HCT116 (cell line): ENCODE measurements at regions not wholly inside any gene's neighbourhood (a gene's known extent, or its start where the extent isn't known, plus 50 kb on each side); places are given as distances from the start of the nearest gene placed in this dataset.

ENCODE experiments used
- ATAC-seq: fragments of 200-7000 bp; cut with Tn5 transposase; 2 replicates; pipeline ENCODE4 v1.9.1; 2020; ENCODE audit warnings: mild to moderate bottlenecking, moderate library complexity
- BruUV-seq: library from RNA; stranded (reverse); fragments of 400-500 nt; replicated peaks from 2 replicates; lab custom pipeline; 2021; lab: Mats Ljungman, UMichigan
- CTCF ChIA-PET: fragments of 300-600 bp; sonication (Branson Sonifier 250); formaldehyde crosslinking; loops from one replicate; lab custom pipeline; 2021; ENCODE audit warnings: antibody characterized with exemption; lab: Charles Lee
- POLR2A ChIA-PET: fragments of 300-600, 350-600 bp; sonication (Branson Sonifier 250); formaldehyde crosslinking; loops from one replicate; lab custom pipeline; 2021; ENCODE audit warnings: antibody characterized with exemption; lab: Charles Lee
- RAD21 ChIA-PET, 2 experiments: fragments of 300-600 bp; sonication (Branson Sonifier 250); formaldehyde crosslinking; loops; one replicate each; lab custom pipeline; 2023; ENCODE audit warnings: low total read pairs in 2 of 2; ENCODE audit not compliant: uncharacterized antibody in 2 of 2, unreplicated experiment in 2 of 2, low non-redundant PET in 1 of 2; lab: Charles Lee
- DNase-seq: peaks from one replicate; pipeline ENCODE4 v3.0.0-alpha.2; 2010; ENCODE audit warnings: low read depth, low spot score
- H2AFZ ChIP-seq: fragments of 200-600 bp; shearing (Covaris generic), sonication (generic); 2 replicates; pipeline ENCODE4 v1.6.1; 2017; ENCODE audit warnings: low read depth, mixed run types, mixed read lengths, antibody characterized with exemption, low read length; ENCODE audit not compliant: poor library complexity, severe bottlenecking
- H3K27ac ChIP-seq: 2 replicates; pipeline ENCODE4 v1.5.1; 2012; ENCODE audit warnings: low read depth, low read length
- H3K27me3 ChIP-seq: fragments of 200-600 bp; sonication (generic); 2 replicates; pipeline ENCODE4 v1.6.1; 2016; ENCODE audit warnings: mixed run types, low read length, mixed read lengths; ENCODE audit not compliant: insufficient read depth
- H3K36me3 ChIP-seq, 2 experiments: fragments of 200-500 bp in 1 of 2; fragments of 200-600 bp in 1 of 2; sonication (Bioruptor generic) in 1 of 2; sonication (generic) in 1 of 2; 2 replicates each; pipeline versions ENCODE4 v1.5.1 to v1.6.1; 2014 to 2016; ENCODE audit warnings: low read length in 2 of 2, inconsistent platforms in 1 of 2, mixed read lengths in 1 of 2, mixed run types in 1 of 2; ENCODE audit not compliant: insufficient read depth in 2 of 2, control insufficient read depth in 1 of 2
- H3K4me1 ChIP-seq, 2 experiments: fragments of 200-600 bp in 1 of 2; sonication (generic) in 1 of 2; 2 replicates each; pipeline versions ENCODE4 v1.5.1 to v1.6.1; 2012 to 2017; ENCODE audit warnings: low read length in 2 of 2, inconsistent platforms in 1 of 2, mild to moderate bottlenecking in 1 of 2, mixed read lengths in 1 of 2, mixed run types in 1 of 2, moderate library complexity in 1 of 2; ENCODE audit not compliant: insufficient read depth in 2 of 2, control insufficient read depth in 1 of 2
- H3K4me2 ChIP-seq: fragments of 200-600 bp; sonication (generic); 2 replicates; pipeline ENCODE4 v1.6.1; 2017; ENCODE audit warnings: mixed run types, low read length, mixed read lengths
- H3K4me3 ChIP-seq, 2 experiments: fragments of 200-600 bp in 1 of 2; sonication (generic) in 1 of 2; replicated peaks in 1 of 2; 2 replicates each; pipeline ENCODE4 v1.5.1; 2011 to 2016; ENCODE audit warnings: low read length in 2 of 2, control low read depth in 1 of 2, low read depth in 1 of 2, mild to moderate bottlenecking in 1 of 2, mixed read lengths in 1 of 2, mixed run types in 1 of 2
- H3K79me2 ChIP-seq: fragments of 200-600 bp; sonication (generic); 2 replicates; pipeline ENCODE4 v1.6.1; 2017; ENCODE audit warnings: mild to moderate bottlenecking, mixed run types, low read length, moderate library complexity, mixed read lengths; ENCODE audit not compliant: insufficient read depth
- H3K9ac ChIP-seq: fragments of 200-600 bp; sonication (generic); 2 replicates; pipeline ENCODE4 v1.6.1; 2016; ENCODE audit warnings: low read length, mixed read lengths
- H3K9me2 ChIP-seq: fragments of 200-600 bp; sonication (generic), shearing (Covaris generic); 2 replicates; pipeline ENCODE4 v1.6.1; 2017; ENCODE audit warnings: mixed run types, mild to moderate bottlenecking, moderate library complexity; ENCODE audit not compliant: insufficient read depth
- H3K9me3 ChIP-seq, 2 experiments: fragments of 200-500 bp in 1 of 2; fragments of 200-600 bp in 1 of 2; sonication (Bioruptor generic) in 1 of 2; sonication (generic) in 1 of 2; 2 replicates each; pipeline ENCODE4 v1.6.1; 2014 to 2017; ENCODE audit warnings: low read length in 2 of 2, mixed read lengths in 2 of 2, inconsistent platforms in 1 of 2, low read depth in 1 of 2, mild to moderate bottlenecking in 1 of 2, mixed run types in 1 of 2, moderate library complexity in 1 of 2; ENCODE audit not compliant: control insufficient read depth in 1 of 2, insufficient read depth in 1 of 2
- H4K20me1 ChIP-seq: fragments of 200-600 bp; sonication (generic), shearing (Covaris generic); 2 replicates; pipeline ENCODE4 v1.6.1; 2017; ENCODE audit warnings: mixed run types, mild to moderate bottlenecking, moderate library complexity; ENCODE audit not compliant: insufficient read depth
- CBX3 ChIP-seq: IDR thresholded peaks from 2 replicates; pipeline ENCODE4 v1.6.1; 2012; ENCODE audit warnings: low read depth
- EGR1 ChIP-seq: IDR thresholded peaks from 2 replicates; pipeline ENCODE4 v1.6.1; 2012; ENCODE audit warnings: low read depth
- EZH2 ChIP-seq: fragments of 200-600 bp; sonication (generic); IDR thresholded peaks from 2 replicates; pipeline ENCODE4 v1.6.1; 2017; ENCODE audit warnings: antibody characterized with exemption, mixed run types
- EZH2phosphoT487 ChIP-seq: fragments of 200-600 bp; IDR thresholded peaks from 2 replicates; pipeline ENCODE4 v1.6.1; 2018; ENCODE audit warnings: antibody characterized with exemption, borderline replicate concordance
- POLR2A ChIP-seq: IDR thresholded peaks from 2 replicates; pipeline ENCODE4 v1.7.0; 2011; ENCODE audit warnings: borderline replicate concordance; ENCODE audit not compliant: insufficient read depth, insufficient read length; ENCODE audit errors: extremely low read depth
- SP1 ChIP-seq: IDR thresholded peaks from 2 replicates; pipeline ENCODE4 v1.6.1; 2012; ENCODE audit warnings: low read depth
- TCF7L2 ChIP-seq: IDR thresholded peaks from 2 replicates; pipeline ENCODE4 v1.7.0; 2011; ENCODE audit warnings: borderline replicate concordance, inconsistent platforms; ENCODE audit not compliant: insufficient read depth, insufficient read length; ENCODE audit errors: extremely low read depth
- YY1 ChIP-seq: IDR thresholded peaks from 2 replicates; pipeline ENCODE4 v1.6.1; 2011; ENCODE audit warnings: low read length, low read depth, moderate library complexity, mild to moderate bottlenecking; ENCODE audit not compliant: insufficient replicate concordance; ENCODE audit errors: extremely low read depth
- ZBTB33 ChIP-seq: IDR thresholded peaks from 2 replicates; pipeline ENCODE4 v1.6.1; 2011; ENCODE audit warnings: mild to moderate bottlenecking, low read length, moderate library complexity; ENCODE audit not compliant: insufficient replicate concordance; ENCODE audit errors: extremely low read depth
- intact Hi-C: fragments of 100-400 bp; cut with micrococcal nuclease; formaldehyde crosslinking; loops from 2 replicates; pipeline ENCODE4 v1.10.0; 2022

- no peaks in the 10 kb centered on the region for H4K20me1 ChIP-seq
- no peak overlapping the region for H3K9ac ChIP-seq
- H3K4me1 ChIP-seq = peaks cover 0 to 6% of the 10 kb centered on the region in 2 experiments; a peak in 1 of 4 replicates
- H3K79me2 ChIP-seq = no peaks in the 10 kb centered on the region
- CTCF ChIA-PET = no interaction called here
- no peaks in the 10 kb centered on the region for H3K36me3 ChIP-seq
- intact Hi-C loops = no loop called here
- RAD21 ChIA-PET = no interaction called here
- no peak overlapping the region for H3K27ac ChIP-seq
- H3K9me2 ChIP-seq = no peaks in the 10 kb centered on the region
- peaks cover 34% of the 10 kb centered on the region; the same call in 1 of the 2 replicates for H3K27me3 ChIP-seq
- H3K9me3 ChIP-seq = no peaks in the 10 kb centered on the region
- no peak overlapping the region for H2AFZ ChIP-seq
- DNase-seq (no peak), ATAC-seq (no peak)
- no peak for TF ChIP-seq ZBTB33
- no peak for TF ChIP-seq CBX3
- no TSS peak for BruUV-seq
- H3K4me3 ChIP-seq = no peak overlapping the region
- POLR2A ChIA-PET = no interaction called here
- no peak overlapping the region for H3K4me2 ChIP-seq
Measured at GRCh38 chr15:77855871-77856270, 221.6 kb downstream of the TBC1D2B start.

DNA sequence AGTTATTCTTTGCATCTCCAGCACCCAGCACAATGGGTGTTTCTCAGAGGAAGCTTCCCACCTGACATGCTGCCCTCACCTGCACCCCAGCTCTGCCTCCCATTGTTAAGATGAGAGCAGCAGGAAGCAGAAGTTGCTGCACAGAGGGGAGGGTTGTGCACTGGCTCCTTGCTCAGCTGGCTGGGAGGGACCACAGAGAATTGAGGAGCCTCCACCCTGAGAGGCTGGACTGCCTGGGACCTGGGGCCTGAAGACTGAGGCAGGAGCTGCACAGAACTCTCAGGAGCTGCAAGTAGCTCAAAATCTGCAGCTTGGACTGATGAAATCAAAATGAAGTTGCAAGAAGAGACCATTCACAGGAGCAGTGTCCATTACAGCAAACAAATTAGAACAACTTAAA is 222.3 kb upstream of the LINGO1 start:
- Histone ChIP-seq H3K27ac (no peak overlapping the region), H3K4me2 (no peak overlapping the region), H3K9me2 (no peaks in the 10 kb centered on the region), H3K4me1 (peaks cover 0 to 6% of the 10 kb centered on the region in 2 experiments; a peak in 1 of 4 replicates), H3K9ac (no peak overlapping the region), H3K27me3 (peaks cover 34% of the 10 kb centered on the region; the same call in 1 of the 2 replicates), H3K9me3 (no peaks in the 10 kb centered on the region), H3K79me2 (no peaks in the 10 kb centered on the region), H4K20me1 (no peaks in the 10 kb centered on the region), H2AFZ (no peak overlapping the region), H3K4me3 (no peak overlapping the region), H3K36me3 (no peaks in the 10 kb centered on the region)
- ChIA-PET CTCF (no interaction called here), RAD21 (no interaction called here), POLR2A (no interaction called here)
- DNase-seq (no peak), ATAC-seq (no peak)
- no TSS peak for BruUV-seq
- intact Hi-C loops = no loop called here
- TF ChIP-seq EZH2phosphoT487 = no peak
- no peak for TF ChIP-seq POLR2A
- TF ChIP-seq SP1 = no peak
- no peak for TF ChIP-seq EZH2
- no peak for TF ChIP-seq ZBTB33
- no peak for TF ChIP-seq EGR1
- no peak for TF ChIP-seq TCF7L2
- TF ChIP-seq YY1 = no peak
